GM12878 (cell line): ENCODE measurements at regions not wholly inside any gene's neighbourhood (a gene's known extent, or its start where the extent isn't known, plus 50 kb on each side); places are given as distances from the start of the nearest gene placed in this dataset.

ENCODE experiments used
- ATAC-seq: fragments of 200-7000 bp; cut with Tn5 transposase; 3 replicates; pipeline ENCODE4 v1.9.1; 2020; ENCODE audit warnings: mild to moderate bottlenecking, moderate library complexity
- BruUV-seq: library from RNA; stranded (reverse); fragments of 400-500 nt; replicated peaks from 2 replicates; lab custom pipeline; 2021; lab: Mats Ljungman, UMichigan
- CTCF ChIA-PET: fragments of 300-600 bp; sonication (Branson Sonifier 250); formaldehyde crosslinking; extraction: SDS; loops from one replicate; lab custom pipeline; 2021; ENCODE audit warnings: inconsistent platforms; lab: Yijun Ruan, JAX
- POLR2A ChIA-PET: fragments of 350-600 bp; formaldehyde crosslinking; extraction: SDS; loops from one replicate; lab custom pipeline; 2021; ENCODE audit warnings: inconsistent platforms; lab: Charles Lee
- RAD21 ChIA-PET: fragments of 300-600 bp; sonication (Branson Sonifier 250); formaldehyde crosslinking; loops from one replicate; lab custom pipeline; 2023; ENCODE audit warnings: antibody characterized with exemption; ENCODE audit not compliant: unreplicated experiment; lab: Charles Lee
- SMC1A ChIA-PET: fragments of 300-600 bp; sonication (Branson Sonifier 250); formaldehyde crosslinking; loops from one replicate; lab custom pipeline; 2023; ENCODE audit not compliant: unreplicated experiment, uncharacterized antibody; lab: Charles Lee
- DNase-seq: peaks from one replicate; pipeline ENCODE4 v3.0.0-alpha.2; 2011; ENCODE audit warnings: low read depth, low spot score
- FAIRE-seq: peaks from 3 replicates; lab custom pipeline; 2011; peaks lifted over from hg19 to GRCh38; lab: Jason Lieb, UNC
- H2AFZ ChIP-seq: 2 replicates; pipeline ENCODE4 v1.6.0; 2011; ENCODE audit warnings: low read depth, low read length, control low read depth; ENCODE audit not compliant: control insufficient read depth
- H3K27ac ChIP-seq: 2 replicates; pipeline ENCODE4 v1.5.1; 2011; ENCODE audit warnings: control low read depth; ENCODE audit not compliant: control insufficient read depth, insufficient read depth
- H3K27me3 ChIP-seq, 2 experiments: replicated peaks in 1 of 2; 2 replicates each; pipeline versions ENCODE4 v1.6.0 to v1.6.1; 2011; ENCODE audit warnings: low read length in 1 of 2; ENCODE audit not compliant: control insufficient read depth in 2 of 2, insufficient read depth in 2 of 2
- H3K36me3 ChIP-seq, 2 experiments: 2 replicates each; pipeline ENCODE4 v1.5.1; 2011; ENCODE audit warnings: low read length in 1 of 2; ENCODE audit not compliant: control insufficient read depth in 2 of 2, insufficient read depth in 2 of 2
- H3K4me1 ChIP-seq: 2 replicates; pipeline ENCODE4 v1.6.1; 2011; ENCODE audit warnings: mild to moderate bottlenecking, low read length, moderate library complexity, mixed read lengths; ENCODE audit not compliant: control insufficient read depth, insufficient read depth
- H3K4me2 ChIP-seq: 2 replicates; pipeline ENCODE4 v1.6.0; 2011; ENCODE audit warnings: control low read depth; ENCODE audit not compliant: control insufficient read depth, insufficient read depth
- H3K4me3 ChIP-seq: fragments of 200-600 bp; sonication (generic); 2 replicates; pipeline ENCODE4 v1.5.1; 2016
- H3K79me2 ChIP-seq: 2 replicates; pipeline ENCODE4 v1.6.0; 2011; ENCODE audit warnings: low read length; ENCODE audit not compliant: control insufficient read depth, insufficient read depth
- H3K9ac ChIP-seq: 2 replicates; pipeline ENCODE4 v1.8.0; 2011; ENCODE audit warnings: low read length, control low read depth, mixed read lengths; ENCODE audit not compliant: control insufficient read depth, insufficient read depth
- H3K9me3 ChIP-seq: replicated peaks from 3 replicates; pipeline ENCODE4 v1.5.1; 2011; ENCODE audit warnings: mild to moderate bottlenecking, low read length; ENCODE audit not compliant: control insufficient read depth, insufficient read depth
- H4K20me1 ChIP-seq: 2 replicates; pipeline ENCODE4 v1.6.0; 2011; ENCODE audit not compliant: control insufficient read depth, insufficient read depth
- CREM ChIP-seq: IDR thresholded peaks from 2 replicates; pipeline ENCODE4 v1.6.1; 2014; ENCODE audit warnings: antibody characterized with exemption, low read depth
- MAX ChIP-seq: IDR thresholded peaks from 2 replicates; pipeline ENCODE4 v1.6.1; 2012; ENCODE audit warnings: low read depth, low read length, improper control_type of control experiment
- STAT1 ChIP-seq: fragments of 450-650 bp; conservative IDR thresholded peaks from 2 replicates; pipeline ENCODE4 v1.6.1; 2014; ENCODE audit warnings: antibody characterized with exemption, mild to moderate bottlenecking
- TCF12 ChIP-seq: IDR thresholded peaks from 2 replicates; pipeline ENCODE4 v1.6.1; 2011; ENCODE audit warnings: low read depth, mild to moderate bottlenecking, low read length
- ZBTB40 ChIP-seq: fragments of 450-650 bp; IDR thresholded peaks from 2 replicates; pipeline ENCODE4 v1.6.1; 2016; ENCODE audit warnings: mild to moderate bottlenecking, moderate library complexity, borderline replicate concordance
- ZNF592 ChIP-seq: fragments of 450-650 bp; IDR thresholded peaks from 2 replicates; pipeline ENCODE4 v1.6.1; 2017; ENCODE audit warnings: mild to moderate bottlenecking, moderate library complexity
- ZNF687 ChIP-seq: fragments of 450-650 bp; IDR thresholded peaks from 2 replicates; pipeline ENCODE4 v1.6.1; 2017; ENCODE audit warnings: mild to moderate bottlenecking, moderate library complexity
- WGBS: methylation state at CpG from one replicate; pipeline ENCODE4 v1.1.6; 2016; ENCODE audit warnings: low lambda C conversion rate; ENCODE audit not compliant: insufficient replicate concordance, insufficient coverage; ENCODE audit errors: missing lambda C conversion rate; 5-methylcytosine and 5-hydroxymethylcytosine counted together
- in situ Hi-C: fragments of 300-500 bp; cut with MboI; formaldehyde crosslinking; loops from 9 replicates; pipeline ENCODE4 v1.14.3; 2018; ENCODE audit warnings: mixed read lengths
- intact Hi-C: fragments of 100-400 bp; cut with micrococcal nuclease; formaldehyde crosslinking; loops from one replicate; pipeline ENCODE4 v1.14.2; 2022; ENCODE audit not compliant: unreplicated experiment

- TF ChIP-seq ZNF592 (no peak), MAX (no peak), TCF12 (no peak)
Observed at GRCh38 chr16:80158766-80159165, 382.0 kb upstream of the DYNLRB2 start (continued).

- Histone ChIP-seq H3K4me3 (no peak overlapping the region), H3K4me1 (no peaks in the 10 kb centered on the region), H3K36me3 (no peaks in the 10 kb centered on the region), H3K4me2 (no peak overlapping the region), H3K9ac (no peak overlapping the region), H2AFZ (no peak overlapping the region), H3K9me3 (no peaks in the 10 kb centered on the region), H3K27ac (no peak overlapping the region), H3K79me2 (no peaks in the 10 kb centered on the region), H3K27me3 (no peaks in the 10 kb centered on the region), H4K20me1 (no peaks in the 10 kb centered on the region)
- no peak for FAIRE-seq
- BruUV-seq = no TSS peak
- intact Hi-C loops = no loop called here
- ATAC-seq = no peak
- ChIA-PET RAD21 (no interaction called here), POLR2A (no interaction called here), CTCF (no interaction called here), SMC1A (no interaction called here)
- DNase-seq = no peak
- WGBS = 2% methylated on average over 3 of the region's 3 CpGs
- in situ Hi-C loops = no loop called here
- TF ChIP-seq STAT1 (no peak), CREM (no peak), ZNF687 (no peak), ZBTB40 (no peak)
Observed at GRCh38 chr16:80151722-80152111, 389.1 kb upstream of the DYNLRB2 start.
